GM19397 (cell line): ENCODE measurements at regions not wholly inside any gene's neighbourhood (a gene's known extent, or its start where the extent isn't known, plus 50 kb on each side); places are given as distances from the start of the nearest gene placed in this dataset.

ENCODE experiments used
- ATAC-seq: cut with Tn5 transposase; IDR thresholded peaks from one replicate; pipeline ENCODE4 v1.9.1; 2021; ENCODE audit warnings: mild to moderate bottlenecking, moderate library complexity; ENCODE audit not compliant: unreplicated experiment

GRCh38 chr6:33967966-33968724 lies 164.3 kb upstream of the MLN start:
- no peak for ATAC-seq

DNA sequence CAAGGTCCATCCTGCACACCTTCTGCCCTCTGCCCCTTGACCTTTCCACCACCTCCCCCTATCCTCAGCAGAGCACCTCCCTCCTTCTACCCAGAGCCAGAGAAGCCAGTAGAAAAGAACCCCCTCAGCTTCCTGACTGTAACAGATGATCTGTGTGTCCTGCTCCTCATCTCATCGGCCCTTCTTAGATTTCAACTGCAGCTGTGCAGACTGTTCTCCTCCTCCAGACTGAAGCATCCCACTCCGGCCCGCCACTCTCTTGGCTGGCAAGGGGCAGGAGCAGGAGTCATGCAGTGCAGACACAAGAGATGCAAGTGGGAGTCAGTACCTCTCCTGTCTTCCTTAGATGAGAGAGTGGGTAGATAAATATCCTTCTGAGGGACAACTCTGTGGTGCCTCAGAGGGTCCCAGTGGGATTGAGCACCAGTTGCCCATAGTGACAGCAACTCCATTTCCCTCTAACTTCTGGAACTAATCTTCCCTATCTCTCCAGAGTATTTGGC lies 163.5 kb upstream of the MLN start:
- ATAC-seq: no peak

- no peak for ATAC-seq
Observed at GRCh38 chr6:33966536-33966935, 162.7 kb upstream of the MLN start.

- ATAC-seq: no peak
Observed at GRCh38 chr6:33965766-33966165, 162.0 kb upstream of the MLN start.

DNA sequence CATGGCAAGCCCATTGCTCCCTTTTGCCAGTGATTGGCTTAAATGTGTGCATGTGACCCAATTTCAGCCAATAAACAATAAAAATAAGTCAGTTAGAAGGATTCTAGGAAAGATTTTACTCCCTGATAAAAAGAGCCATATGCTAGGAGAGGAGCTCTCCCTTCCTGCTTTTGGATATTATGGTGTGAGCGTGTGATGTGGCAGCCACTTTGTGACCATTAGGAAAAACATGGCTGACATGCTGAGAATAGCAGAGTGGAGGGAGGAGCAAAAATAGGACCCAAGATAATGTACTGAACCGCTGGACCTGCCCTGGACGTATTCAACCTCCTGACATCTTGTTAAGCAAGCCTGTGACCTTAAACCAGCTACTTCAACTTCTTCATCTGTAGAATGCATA lies 160.6 kb upstream of the MLN start:
- no peak for ATAC-seq

- ATAC-seq: no peak
Observed at GRCh38 chr6:33963136-33963750, 159.4 kb upstream of the MLN start.

- ATAC-seq: no peak
Observed at GRCh38 chr6:33962246-33963027, 158.6 kb upstream of the MLN start.

DNA sequence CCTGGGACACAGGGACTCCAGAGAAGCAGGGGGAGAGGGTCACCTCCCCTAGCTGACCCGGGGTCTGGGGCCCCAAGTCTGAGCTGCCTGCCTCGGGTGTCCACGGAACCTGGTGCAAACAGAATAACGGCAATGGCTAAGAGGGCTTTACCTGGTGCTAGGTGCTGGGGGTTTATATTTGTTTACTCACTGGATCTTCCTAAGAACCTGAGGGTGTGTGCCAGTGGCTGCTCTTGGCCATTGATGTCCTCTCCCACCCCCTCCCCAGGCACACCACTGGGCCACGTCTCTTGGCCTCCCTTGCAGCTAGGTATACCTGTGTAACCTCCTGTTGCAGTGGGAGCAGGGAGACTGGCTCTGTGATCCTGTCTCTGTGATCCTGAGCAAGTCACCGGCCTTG lies 157.9 kb upstream of the MLN start:
- no peak for ATAC-seq

DNA sequence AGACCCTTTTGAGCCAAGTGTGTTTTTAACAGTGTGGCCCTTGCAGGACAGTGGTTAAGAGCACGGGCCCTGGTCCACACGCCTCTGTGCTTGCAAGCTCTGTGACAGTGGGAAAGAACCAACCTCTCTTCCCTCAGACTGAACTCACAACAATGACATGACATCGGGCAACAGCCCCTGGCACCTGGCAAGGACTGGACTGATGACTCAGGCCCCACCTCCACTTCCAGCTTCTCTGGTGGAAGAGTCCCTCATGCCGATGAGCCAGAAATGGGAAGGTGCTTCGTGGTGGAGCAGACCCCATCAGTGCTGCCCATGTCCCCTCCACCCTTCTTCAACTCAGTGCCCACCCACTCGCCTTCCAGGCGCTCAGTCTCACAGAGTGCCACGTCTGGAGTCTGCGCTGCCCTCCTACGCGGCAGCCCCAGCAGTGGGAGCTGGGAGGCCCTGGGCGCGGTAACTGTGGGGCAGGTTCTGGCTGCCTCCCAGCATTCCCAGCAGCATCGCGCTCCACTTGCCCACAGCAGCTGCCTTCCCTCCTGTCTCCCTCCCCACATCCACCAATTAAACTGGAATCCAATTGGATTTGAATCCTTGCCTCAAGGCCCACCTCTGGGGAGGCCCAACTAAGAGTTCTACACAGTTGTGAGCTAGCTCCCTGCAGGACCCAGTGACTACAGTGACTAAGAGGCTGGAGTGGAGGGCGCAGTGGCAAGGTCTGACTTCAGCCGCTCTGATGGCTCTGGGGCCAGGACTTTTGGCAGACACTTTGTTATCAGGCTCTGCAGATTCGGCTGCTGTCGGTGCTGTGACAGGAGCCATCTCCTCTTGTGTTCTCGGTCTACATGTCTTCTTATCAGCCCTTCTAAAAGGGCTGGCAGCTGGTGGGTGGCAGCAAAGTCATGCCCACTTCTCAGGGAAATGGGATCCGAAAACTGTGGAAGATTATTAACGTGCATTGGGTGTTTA lies 156.8 kb upstream of the MLN start:
- no peak for ATAC-seq

DNA sequence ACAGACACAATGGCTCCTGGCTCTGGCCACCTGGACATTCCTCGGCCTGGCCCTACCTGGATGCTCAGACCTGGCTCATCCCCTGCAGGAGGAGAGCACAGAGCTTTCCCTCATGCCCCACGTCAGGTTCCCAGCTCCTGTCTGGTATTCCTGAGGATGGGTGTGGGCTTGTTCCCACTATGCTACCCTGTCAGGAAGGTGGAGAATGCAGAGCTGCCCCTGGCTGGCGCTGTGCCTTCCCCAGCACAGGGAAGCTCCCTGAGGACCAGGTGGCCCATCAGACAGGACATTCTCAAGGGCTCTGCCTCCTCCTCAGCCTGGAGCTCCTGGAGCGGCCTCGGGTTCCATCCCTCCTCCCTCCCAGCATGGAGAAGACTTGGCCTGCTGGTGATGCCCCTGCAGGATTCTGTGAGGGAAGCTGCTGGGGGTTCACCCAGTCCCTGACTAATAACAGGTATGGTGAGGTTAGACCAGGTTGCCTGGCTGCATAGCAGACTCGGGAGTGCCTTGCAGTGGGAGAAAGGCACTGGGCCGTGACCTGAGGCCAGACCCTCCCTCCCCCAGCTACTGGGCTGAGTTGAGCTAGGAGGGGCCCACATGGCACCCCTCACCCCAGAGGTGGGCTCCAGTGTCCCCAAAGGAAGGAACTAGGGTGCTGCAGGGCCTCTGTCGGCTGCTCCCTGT lies 156.0 kb upstream of the MLN start:
- ATAC-seq: no peak

GRCh38 chr6:33959329-33959651 lies 155.5 kb upstream of the MLN start:
- no peak for ATAC-seq

DNA sequence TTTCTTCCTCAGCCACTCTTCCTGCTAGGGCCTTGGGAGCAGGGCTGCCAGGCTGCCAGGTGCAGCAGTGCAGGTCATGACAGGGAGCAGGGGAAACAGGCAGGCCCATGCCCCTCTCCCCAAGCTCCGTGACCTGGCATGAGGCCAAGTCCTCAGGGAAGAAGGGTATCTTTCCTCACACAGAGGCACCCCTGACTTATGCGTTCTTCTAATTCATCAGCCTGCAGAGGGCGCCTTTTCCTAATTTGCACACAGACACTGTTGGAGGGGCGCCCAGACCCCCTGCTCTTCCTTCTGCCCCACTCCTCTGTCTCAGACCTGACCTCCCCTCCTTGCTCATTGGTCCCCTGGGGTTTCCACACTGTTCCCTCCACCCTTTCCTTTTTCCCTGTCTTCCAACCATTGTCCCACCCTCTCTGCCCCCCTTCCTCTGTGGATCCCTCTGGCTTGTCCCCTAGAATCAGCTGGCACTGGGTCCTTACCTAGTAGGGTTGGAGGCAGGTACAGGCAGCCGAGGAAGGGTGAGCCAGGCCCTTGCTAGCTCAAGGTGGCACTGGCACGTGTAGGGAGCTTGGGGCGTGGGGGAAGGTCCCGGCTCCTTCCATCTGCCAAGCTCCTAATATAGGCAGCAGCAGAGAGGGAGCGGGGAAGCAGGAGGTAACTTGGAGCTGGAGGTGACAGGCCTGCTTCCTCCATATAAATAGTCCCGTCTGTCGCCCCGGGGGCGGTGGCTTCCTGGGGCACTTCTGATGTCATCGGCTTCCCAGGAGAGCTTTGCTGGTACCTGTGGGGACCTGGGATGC lies 154.9 kb upstream of the MLN start:
- no peak for ATAC-seq

DNA sequence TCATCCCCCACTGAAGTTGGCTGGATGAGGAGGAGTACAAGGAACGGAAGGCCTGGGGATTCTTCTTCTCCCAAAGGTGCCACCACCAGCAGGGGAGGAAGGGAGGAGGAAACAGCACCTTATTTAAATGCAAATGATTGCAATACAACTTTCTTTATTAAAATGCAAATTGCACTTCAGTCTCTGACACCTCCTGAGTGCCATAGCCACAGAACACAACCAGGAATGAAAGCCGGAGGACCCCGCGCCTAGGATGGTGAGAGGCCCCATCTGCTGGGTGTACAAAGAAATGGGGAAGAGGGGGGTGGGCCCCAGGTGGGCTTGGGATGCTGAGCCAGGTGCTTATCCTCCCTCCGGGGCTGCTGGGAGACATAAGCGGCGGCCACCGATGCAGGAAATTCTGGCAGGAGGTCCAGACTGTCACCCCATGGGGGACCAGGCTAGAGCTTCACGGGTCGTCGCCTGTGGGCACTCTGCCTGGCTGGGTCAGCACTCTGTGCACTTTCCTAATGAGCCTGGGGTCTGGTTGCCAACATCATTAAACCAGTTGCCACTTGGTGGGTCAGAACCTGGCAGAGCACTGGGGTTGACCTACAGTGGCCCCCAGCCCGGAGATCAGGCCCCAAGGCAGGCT lies 154.2 kb upstream of the MLN start:
- no peak for ATAC-seq

DNA sequence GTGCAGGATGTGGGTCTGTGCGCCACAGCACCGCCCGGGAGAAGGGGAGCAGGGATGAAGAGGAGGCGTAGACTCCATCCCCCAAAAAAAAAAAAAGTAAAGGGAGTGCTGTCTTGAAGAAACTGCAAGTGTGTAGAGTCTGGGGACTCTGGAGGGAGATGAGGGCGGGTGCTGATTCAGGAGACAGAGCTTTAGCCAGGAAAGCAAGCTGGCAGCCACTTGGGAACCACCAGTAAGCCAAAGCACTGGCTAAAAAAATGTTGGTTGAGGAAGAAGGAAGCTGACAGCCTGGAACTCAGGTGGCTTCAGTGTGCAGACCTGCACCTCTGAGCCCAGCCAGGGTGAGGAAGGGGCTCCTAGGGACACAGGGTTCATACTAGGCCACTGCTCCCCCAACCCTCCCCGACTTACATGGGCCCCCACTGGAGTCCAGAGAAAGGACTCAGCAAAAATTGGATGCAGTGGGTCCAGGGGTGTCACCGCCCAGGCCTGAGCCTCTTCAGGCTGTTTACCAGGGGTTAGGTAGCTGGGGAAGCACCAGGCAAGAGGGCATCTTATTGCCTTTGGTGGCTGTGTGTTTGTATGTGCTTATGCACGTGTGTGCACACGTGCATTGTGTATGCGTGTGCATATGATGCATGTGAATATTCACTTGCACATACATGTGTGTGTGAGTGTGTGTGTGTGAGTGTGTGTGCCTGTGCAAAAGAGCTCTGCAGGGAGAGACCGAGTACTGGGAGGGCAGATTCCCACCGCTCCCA lies 153.5 kb upstream of the MLN start:
- ATAC-seq: no peak

DNA sequence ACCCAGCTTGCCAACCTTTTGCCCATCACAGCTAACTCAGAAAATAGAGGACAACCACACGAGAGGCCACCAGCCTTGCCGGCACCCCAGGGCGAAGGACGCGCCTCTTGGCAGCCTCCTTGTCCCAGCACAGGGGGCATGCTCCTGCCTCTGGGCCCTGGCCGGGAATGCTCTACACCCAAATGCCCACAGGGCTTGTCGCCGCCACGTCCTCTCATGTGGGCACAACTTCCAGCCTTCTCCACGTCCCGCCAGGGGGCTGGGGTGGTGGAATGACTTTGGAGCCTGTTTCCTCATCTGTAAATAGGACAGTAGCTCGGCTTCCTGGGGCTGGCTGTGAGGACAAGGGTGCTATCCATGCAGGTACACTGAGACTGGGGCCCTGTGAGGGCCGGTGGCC lies 152.4 kb upstream of the MLN start:
- no peak for ATAC-seq

- ATAC-seq: no peak
Observed at GRCh38 chr6:33955566-33955965, 151.8 kb upstream of the MLN start.

DNA sequence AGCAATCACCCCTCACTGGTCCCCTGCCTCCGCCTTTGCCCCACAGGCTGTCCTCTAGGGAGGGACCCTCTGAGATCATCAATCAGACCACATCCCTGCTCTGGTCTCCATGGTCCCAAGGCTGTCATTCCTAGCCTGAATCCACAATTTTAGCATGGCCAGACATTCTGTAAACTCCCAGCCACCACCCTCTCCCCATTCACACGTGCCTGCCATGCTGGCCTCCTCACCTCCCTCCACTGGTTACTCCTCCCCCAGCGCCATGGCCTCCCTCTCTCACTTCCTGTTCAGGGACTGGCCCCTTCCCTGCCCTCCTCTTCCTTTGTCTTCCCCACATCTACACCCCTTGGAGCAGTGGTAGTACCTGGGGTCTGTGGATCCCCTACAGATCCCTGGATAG lies 150.7 kb upstream of the MLN start:
- ATAC-seq: no peak

DNA sequence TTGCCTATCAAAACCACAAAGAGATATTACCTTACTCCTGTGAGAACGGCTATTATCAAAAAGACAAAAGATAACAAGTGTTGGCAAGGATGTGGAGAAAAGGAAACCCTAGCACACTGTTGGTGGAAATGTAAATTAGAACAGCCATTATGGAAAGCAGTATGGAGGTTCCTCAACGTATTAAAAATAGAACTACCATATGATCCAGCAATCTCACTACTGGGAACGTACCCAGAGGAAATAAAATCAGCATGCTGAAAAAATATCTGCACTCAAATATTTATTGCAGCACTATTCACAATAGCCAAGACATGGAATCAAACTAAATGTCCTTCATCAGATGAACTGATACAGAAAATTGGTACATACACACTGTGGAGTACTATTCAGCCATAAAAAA lies 149.4 kb upstream of the MLN start:
- no peak for ATAC-seq
